IPS-NIHi7 (cell line): ENCODE measurements at regions not wholly inside any gene's neighbourhood (a gene's known extent, or its start where the extent isn't known, plus 50 kb on each side); places are given as distances from the start of the nearest gene placed in this dataset.

Experiments
- DNase-seq: peaks from one replicate; pipeline ENCODE4 v3.0.0; 2012; ENCODE audit warnings: mixed read lengths; ENCODE audit errors: extremely low spot score

DNA sequence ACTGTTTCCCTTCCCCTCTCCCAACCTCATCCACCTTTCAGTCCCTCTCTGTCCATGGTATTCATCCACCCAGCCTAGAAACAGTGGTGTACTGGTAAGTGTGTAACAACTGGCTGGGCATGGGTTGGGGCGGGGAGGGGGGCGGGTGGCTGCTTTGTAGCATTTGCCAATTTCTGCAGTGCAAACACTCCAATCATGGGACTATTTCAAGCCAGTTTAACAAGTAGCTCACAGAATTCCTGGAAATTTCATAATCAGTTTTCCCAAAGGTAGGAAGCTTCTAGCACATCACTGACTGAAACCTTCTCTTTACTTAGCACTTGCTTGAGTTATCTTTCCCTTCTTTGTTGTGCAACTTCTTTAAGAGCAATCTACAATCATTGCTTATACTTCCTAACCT is 100.8 kb upstream of the WASF3 start:
- no peak for DNase-seq

DNA sequence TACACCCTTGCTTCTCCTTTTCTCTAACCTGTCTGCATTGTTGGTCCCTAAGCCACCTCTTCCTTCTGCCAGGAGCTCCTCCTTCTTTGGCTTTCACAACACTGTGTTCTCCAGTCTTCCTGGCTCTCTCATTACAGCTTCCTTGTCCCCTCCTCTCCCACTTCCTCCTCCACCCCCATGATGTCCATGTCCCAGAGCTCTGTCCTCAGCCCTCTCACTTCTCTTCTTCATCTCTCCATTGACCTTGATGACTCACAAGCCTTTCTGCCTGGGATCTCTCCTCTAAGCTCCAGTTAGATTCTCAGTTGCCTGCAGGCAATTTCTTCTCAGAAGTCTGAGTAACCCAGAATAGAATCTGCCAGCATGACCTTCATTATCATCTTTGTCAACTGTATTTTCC is 100.3 kb upstream of the WASF3 start:
- DNase-seq: no peak

DNA sequence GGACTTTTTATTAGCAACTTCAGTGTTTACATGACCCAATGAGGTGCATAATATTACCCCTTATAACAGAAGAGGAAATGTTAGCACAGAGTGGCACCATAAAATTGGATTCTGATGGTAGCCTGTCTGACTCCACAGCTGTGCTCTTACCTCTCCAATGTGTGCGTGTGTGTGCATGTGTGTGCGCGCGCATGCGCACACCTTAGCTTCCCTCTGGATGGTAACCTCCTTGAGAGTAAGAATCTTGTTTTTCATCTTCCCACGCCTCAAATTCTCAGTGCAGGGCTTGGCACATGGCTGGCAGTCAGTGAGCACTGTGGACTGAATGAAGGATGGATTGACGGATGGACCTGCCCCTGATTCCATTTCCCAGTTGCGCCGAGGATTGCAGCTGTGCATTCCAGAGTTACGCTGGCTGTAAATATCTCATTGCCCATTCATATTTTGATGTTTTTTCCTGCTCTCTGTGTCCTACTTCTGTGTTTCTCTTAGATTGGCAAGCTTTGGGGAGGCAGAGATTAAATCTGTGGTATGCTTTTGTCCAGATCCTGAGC is 99.2 kb upstream of the WASF3 start:
- peak; percentile 2 for DNase-seq

DNA sequence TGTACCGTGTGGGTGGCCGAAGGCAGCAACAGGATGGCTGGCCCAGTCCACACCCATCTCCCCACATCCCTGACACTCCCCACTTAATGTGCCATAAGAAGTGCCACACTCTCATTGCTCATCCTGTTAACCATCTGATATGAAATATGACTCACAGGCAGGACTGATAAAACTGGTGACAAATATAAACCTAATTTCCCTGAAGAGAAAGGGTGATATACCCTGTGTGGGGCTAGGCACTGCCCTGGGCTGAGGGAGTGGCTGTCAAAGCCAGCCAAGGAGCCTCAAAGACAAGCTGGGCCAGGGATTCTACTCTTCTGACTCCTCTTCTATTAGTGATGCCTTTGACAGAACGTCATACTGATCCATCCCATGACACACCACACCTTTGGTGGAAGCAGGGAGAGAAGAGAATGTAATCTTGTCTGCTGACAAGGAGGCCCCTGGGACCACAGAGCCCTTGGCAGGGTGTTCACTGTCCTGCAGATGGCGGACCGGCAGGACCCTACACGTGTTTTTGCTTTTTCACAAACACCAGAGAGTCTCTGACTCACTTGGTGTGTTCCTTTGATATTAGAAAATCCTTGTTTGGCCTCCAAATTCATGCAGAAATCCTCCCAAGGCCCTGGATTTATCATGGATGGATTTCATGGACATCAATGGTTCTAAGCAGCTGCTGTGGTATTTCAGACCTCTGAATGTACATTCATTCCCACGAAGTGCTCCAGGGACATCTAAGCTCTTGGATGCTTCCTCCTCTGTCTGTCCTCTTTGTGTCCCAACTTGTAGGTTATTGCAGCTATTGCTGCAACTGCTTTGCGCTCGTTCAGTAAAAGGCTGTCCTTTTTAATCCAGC is 98.0 kb upstream of the WASF3 start:
- DNase-seq: peak; percentile 3

DNA sequence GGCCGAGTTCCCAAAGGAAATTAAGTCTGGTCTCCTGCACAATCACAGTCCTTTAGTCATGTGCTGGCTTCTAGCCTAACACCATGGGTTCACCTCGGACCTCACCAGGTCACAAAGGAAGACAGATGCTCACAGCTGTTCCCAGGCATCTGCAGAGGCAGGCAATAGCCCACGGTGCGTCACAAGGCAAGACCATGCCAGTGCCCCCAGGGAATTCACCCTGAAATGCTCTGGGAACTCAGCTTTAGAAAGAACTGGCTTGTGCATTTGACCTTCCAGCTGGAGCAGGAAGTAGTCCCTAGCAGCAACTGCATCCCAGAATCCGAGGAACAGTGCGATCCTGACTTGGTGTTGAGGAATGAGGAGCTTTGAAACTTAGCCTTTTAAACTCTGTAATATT is 96.8 kb upstream of the WASF3 start:
- DNase-seq: peak; percentile 2

DNA sequence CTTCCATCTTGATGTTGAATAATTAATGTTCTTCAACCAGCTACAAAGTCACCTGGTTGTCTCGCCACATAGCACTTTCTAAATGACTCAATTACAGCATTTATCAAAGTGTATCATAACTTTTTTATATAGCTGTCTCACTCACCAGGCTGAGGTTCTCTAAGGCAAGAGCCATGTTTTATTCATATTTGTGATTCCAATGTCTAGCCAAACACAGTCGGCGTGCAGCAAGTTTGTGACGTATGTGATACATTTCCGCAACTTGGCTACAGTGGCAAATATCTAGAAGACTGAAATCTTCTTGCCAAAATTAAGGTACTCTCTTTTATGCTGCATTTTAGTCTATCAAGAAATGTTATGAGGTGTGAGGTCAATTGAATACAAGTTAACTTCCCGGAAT is 94.2 kb upstream of the WASF3 start:
- no peak for DNase-seq

DNA sequence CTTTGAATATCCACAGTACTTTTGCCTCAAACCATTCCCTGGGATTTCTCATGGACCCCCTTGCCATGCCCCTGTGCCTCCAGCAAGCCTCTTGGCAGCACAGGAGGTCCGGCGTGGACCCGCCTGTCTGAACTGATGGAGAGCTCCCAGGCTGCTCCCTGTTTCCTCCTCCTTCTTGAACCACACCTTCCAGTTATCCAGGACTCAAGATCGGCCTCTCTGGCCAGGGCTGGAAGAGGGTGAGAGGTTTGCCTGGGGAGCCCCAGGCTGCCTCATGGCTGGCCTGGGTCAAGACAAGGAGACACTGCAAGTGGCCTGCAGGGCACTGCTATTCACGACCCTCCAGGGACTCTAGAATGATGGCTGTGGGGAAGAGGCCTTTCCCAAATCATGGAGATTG is 93.6 kb upstream of the WASF3 start:
- DNase-seq: peak; percentile 9

DNA sequence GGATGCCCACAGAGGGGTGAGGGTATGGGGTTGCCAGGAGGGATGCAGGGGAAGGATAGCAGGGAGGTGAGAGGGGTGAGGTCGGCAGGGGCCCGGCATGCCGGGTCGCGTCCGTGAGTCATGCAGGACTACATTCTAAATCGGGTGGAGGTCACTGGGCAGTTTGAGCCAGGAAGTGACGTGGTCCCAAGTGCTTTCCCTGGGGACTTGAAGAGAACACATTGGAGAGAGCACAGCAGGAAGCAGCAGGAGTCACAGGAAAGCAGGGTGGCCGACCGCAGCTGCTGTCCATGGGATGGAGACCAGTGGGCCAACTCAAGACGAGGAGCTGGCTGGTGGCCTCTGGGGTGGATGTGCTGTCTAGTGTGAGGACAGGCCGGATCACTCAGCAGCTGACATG is 92.0 kb upstream of the WASF3 start:
- peak; percentile 1 for DNase-seq

DNA sequence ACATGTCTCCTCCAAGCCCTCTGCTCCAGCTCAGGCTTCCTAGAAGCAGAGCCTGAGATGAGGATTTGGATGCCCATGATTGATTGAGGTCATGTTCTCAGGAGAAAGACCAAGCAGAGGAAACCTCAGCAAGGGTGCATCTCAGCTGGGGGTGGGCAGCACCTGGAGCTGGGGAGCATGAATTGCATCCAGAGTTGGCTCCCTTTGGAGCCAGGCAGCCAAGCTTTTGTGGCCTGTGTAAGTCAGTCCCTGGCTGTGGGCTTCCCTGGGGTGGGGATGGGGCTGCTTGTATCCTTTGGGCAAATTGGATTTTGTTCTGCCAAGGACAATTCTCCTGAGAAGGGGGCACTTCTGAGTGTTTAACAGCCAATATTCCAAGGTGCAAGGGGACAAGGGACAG is 91.5 kb upstream of the WASF3 start:
- DNase-seq: peak; percentile 0

DNA sequence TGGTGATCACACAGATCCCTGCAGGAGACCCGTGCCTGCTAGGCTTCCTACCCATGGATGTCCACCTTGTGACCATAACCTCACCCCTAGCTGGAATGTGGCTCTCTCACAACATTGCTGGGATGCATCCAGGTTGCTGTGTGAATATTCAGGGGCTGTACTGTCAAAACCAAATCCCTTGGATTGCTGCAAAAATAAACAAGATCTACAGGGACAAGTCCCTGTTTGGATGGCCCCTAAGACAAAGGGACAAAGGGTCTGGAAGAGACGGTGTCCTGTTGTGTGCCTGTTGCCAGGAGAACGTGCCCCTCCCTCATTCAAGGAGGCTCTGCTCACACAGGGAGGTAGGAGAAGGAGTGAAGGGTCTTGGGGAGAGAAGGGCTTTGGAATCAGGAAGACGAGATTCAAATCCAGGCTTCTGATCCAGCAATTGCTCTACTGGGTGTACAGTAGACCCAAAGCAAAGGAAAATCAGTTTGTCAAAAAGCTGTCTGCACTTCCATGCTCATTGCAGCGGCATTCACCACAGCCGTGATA is 89.2 kb upstream of the WASF3 start:
- DNase-seq: peak; percentile 4

DNA sequence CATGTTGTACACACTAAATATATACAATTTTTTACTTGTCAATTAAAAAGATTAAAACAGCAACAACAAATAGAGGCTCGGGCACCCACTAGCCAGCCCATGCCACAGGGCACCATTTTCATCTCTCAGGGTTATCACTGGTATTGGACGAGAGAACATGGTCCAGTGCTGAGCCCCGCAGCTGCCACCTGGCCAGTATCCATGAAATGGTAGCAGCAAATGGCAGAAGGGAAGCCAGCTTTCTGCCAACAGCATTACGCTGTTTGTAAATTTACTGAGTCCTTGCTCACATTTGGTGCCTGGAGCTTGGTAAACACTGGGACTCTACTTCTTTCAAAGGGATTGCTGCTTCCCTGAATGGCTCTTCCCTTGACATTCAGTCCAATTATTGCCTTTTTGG is 87.9 kb upstream of the WASF3 start:
- peak; percentile 3 for DNase-seq

DNA sequence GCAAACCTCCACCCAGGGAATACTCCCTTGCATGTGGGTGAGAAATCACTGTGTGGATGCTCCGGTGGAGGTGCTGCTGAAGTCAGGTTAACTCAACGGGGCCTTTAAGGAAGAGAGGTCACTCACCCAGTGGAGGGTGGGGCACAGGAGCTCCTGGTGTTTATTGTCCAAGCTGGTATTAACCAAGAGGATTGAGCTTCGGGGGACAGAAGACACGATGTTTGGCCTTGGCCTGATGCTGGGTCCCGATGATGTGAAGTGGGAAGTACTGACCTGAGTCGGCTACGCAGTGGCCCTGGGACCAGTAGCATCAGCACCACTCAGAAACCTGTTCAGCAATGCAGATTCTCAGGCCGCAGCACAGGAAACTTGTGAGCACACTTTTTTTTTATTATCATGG is 85.7 kb upstream of the WASF3 start:
- peak; percentile 7 for DNase-seq

DNA sequence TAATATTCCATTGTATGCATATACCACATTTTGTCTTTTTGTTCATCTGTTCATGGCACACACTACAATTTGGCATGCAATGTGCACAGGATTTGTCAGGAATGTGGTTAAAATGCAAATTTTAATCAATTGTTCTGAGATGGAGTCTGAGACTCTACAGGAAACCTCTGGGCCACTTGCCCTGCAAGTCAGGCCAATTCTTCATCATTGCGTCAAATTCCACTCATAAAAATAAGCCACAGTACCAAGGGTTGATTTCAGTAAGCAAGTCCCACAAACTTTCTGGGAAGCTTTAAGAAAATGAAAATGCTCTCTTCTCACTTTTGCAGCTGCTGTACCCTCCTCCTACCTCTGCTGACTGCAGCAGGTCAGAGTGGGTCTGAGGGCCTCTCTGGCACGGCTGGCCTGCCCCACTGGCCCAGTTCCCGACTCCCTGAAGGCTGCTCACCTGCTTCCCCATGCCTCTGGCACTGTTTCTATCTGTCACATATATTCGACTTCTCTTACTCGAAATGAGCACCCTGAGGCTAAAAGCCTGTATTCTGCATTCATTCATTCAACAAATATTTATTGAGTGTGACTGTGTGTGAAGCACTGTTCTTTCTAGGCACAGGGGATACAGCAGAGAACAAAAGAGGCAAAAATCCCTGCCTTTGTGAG is 83.8 kb upstream of the WASF3 start:
- DNase-seq: peak; percentile 5

DNA sequence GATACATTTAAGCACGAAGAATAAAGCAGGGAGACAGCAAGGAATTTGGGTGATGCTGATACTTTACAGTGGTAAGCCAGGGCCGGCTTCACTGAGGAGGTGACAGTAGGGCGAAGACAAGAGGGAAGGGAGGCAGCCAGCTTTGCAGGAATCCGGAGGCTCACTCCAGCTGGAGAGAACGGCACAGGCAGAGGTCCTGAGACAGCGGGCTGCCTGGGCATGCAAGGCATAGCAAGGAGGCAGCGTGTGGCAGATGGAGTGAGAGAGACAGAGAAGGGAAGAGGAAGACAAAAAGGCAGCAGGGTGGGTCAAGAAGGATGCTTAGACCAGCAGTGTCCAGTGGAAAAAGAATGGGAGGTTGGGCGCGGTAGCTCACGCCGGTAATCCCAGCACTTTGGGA is 83.2 kb upstream of the WASF3 start:
- DNase-seq: peak; percentile 4

DNA sequence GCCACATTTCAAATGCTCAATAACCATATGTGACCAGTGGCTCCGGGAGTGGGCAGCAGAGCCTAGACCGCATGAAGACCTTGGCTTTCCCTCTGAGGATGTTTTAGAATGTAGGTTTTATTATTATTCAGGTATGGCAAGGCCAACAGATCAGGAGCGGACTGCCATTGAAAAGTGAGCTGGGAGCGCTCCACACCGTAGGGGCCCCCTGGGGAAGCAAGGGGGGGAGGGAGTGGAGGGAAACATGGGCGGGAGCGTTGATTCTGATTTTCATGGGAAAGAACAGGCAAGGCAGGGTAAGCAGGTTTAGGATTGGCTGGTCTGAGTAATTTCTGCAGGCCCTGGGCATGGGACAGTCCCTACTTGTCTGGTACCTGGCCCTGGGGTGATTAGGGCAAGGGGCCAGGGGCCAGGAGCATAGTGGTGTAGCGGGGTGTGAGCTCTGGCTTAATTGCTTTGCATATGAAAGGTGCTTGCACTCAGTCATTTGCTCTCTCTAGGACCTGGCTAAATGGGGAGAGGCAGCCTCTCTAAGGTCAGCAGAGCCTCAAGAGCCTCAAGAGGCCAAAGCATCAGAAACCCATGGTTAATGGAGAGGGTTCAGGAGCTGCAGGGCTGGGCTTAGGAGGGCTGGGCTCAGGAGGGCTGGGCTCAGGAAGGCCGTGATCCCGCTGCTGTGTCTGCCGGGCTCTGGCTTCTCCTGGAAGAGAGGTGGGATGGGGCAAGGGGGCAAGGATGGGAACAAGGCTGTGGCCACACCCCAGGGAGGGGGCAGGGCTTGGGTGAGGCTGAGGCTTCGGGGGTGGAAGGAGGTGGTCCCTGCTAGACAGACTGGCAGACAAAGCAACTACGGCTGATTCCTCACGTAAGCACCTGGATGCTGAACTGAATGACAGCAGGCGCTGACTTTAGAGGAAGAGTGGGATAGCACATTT is 82.0 kb upstream of the WASF3 start:
- peak; percentile 31 for DNase-seq

DNA sequence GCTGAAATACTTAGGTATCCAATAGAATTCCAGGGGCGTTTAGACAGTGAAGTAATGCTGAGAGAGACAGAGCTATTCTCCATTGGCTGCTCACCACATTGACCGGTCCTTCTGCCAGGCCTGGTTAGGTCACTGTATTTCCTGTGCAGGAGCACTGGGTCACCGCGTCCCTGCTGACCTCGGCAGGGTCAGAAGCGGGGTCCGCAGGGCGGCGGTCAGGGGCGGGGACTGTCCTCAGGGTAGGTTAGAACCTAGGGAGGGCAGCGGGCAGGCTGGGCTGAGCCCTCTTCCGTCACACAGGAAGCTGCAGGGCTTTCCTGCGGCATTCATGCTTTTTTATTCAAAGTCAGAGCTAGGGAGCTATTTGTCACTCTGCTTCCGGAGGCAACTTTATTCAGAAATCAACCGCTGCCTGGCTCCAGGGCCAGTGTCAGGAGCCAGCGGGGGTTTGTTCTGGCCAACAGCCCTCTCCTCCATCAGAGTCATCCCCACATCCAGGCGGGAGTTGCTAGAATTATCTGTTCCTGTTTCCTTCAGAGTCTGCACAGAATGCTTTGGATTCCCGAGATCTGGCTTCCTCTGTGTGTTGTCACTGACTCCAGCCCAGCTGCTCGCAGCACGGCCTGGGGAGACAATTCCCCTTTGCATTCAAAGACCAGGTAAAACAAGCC is 81.2 kb upstream of the WASF3 start:
- no peak for DNase-seq

DNA sequence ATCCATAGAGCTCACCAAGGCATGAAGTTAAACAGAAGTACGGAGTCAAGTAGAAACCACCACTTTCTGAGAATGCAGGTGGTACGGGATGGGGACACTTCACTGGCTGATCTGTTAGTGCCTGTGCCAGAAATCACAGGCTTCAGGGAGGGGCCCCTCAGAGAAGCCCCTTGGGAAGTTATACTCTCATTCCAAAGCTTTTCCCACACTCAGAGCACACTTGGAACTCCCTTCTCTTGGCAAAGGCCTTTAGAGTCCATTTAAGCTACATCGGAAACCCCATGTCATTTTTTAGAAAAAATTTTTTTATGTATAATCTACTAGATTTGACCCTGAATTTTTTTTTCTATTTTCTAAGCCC is 80.7 kb upstream of the WASF3 start:
- no peak for DNase-seq

DNA sequence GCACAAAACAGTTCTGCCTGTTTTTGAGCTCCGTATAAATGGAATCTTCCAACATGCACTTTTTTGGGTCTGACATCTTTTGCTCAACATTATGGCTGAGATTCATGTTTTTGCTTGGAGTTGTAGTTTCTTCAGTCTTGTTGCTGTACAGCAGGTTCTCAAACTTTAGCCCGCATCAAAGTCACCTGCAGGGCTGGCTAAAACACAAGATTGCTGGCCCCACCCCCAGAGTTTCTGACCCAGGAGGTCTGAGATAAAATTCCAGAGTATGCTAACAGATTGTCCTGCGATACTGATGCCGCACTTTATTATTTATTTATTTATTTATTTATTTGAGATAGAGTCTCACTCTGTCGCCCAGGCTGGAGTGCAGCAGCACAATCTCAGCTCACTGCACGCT is 79.8 kb upstream of the WASF3 start:
- no peak for DNase-seq

DNA sequence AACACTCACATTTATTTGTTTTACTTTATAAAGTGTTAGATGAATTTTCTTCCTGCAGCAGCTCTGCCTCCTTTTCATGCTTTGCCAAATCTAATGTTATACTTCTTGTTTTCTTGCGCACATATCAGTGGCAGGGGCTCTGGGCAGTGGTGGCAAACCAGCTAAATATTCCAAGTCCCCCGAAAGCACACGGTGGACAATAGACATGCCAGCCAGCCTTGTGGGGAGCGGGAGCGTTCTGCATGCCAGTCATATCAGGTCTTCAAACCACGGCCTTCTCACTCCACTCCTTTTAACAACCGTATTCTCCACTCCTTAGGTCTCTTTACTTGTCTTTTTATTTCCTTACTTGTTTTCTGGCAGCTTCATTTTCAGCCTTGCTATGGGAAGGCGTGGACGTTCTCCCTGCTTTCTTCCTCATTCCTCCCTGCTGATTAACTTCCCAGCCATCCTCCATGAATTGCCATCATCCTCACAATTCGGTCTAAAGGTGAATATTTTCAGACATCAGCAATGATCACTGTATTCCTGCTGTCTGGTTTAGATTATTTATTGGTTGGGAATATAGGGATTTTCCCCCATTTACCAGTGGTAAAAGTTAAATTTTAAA is 77.1 kb upstream of the WASF3 start:
- DNase-seq: no peak

DNA sequence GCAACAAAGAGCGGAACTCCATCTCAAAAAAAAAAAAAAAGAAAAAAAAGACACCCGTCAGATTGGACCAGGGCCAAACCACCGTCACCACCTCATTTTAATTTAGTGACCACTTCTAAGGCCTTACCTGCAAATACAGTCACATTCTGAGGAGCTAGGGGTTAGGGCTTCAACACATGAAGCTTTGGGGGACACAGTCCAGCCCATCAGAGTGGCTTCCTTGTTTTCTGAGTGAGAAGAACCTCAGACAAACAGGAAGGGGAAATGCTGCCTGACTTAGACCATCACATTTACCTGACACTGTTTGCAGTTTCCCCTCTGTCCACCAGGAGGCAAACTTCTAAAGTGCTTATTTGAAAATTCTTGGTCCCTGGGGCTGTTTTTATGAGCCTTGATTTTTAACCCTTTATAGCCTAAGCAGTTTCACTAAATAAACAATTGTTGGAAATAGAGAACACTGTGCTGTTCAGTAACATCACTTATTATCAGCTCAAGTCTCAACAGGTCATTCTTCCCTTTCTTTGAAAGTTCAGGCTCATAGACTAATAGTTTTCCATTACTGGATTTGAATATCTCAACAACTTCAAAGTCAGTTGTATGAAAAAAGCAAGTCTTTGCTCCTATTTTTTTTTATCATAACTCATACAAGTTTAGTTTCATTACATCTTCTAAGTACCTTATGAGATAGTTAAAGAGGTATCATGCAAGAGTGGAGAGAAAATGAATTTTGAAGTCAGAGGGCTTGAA is 74.9 kb upstream of the WASF3 start:
- peak; percentile 84 for DNase-seq
